MM.1S (cell line): ENCODE measurements at regions not wholly inside any gene's neighbourhood (a gene's known extent, or its start where the extent isn't known, plus 50 kb on each side); places are given as distances from the start of the nearest gene placed in this dataset.

Experiments used
- DNase-seq: peaks from one replicate; pipeline ENCODE4 v3.0.0-alpha.2; 2015
- H2AFZ ChIP-seq: fragments of 300-600 bp; sonication (generic); 2 replicates; pipeline ENCODE4 v1.6.0; 2016; ENCODE audit warnings: antibody characterized with exemption, low read length
- H3F3A ChIP-seq: fragments of 300-600 bp; sonication (generic); 2 replicates; pipeline ENCODE4 v1.6.1; 2016; ENCODE audit warnings: mild to moderate bottlenecking, antibody characterized with exemption, low read length, moderate library complexity, mixed read lengths; ENCODE audit not compliant: insufficient read depth
- H3K27ac ChIP-seq: fragments of 300-600 bp; sonication (generic); 2 replicates; pipeline ENCODE4 v1.5.1; 2016; ENCODE audit warnings: mild to moderate bottlenecking, low read length
- H3K27me3 ChIP-seq: fragments of 300-600 bp; sonication (generic); replicated peaks from 2 replicates; pipeline ENCODE4 v1.6.0; 2016; ENCODE audit warnings: low read length; ENCODE audit not compliant: insufficient read depth
- H3K36me3 ChIP-seq: fragments of 300-600 bp; sonication (generic); replicated peaks from 2 replicates; pipeline ENCODE4 v1.6.1; 2016; ENCODE audit warnings: mild to moderate bottlenecking, low read length, mixed read lengths; ENCODE audit not compliant: insufficient read depth
- H3K4me1 ChIP-seq: fragments of 300-600 bp; sonication (generic); 2 replicates; pipeline ENCODE4 v1.6.1; 2016; ENCODE audit warnings: low read length, mixed read lengths
- H3K4me2 ChIP-seq: fragments of 300-600 bp; sonication (generic); 2 replicates; pipeline ENCODE4 v1.6.0; 2016; ENCODE audit warnings: low read depth, low read length
- H3K4me3 ChIP-seq: fragments of 300-600 bp; sonication (generic); 2 replicates; pipeline ENCODE4 v1.5.1; 2016; ENCODE audit warnings: low read length, mixed read lengths
- H3K79me2 ChIP-seq: fragments of 300-600 bp; sonication (generic); 2 replicates; pipeline ENCODE4 v1.6.1; 2016; ENCODE audit warnings: mixed run types, low read length, mixed read lengths
- H3K9ac ChIP-seq: fragments of 300-600 bp; sonication (generic); 2 replicates; pipeline ENCODE4 v1.6.1; 2016; ENCODE audit warnings: low read length, mixed read lengths
- H3K9me2 ChIP-seq: fragments of 300-600 bp; sonication (generic); replicated peaks from 2 replicates; pipeline ENCODE4 v1.6.1; 2016; ENCODE audit warnings: mild to moderate bottlenecking, low read length, mixed read lengths; ENCODE audit not compliant: insufficient read depth
- H3K9me3 ChIP-seq: fragments of 300-600 bp; sonication (generic); replicated peaks from 2 replicates; pipeline ENCODE4 v1.6.1; 2016; ENCODE audit warnings: mild to moderate bottlenecking, low read length, mixed read lengths; ENCODE audit not compliant: insufficient read depth
- H4K20me1 ChIP-seq: fragments of 300-600 bp; sonication (generic); 2 replicates; pipeline ENCODE4 v1.6.1; 2016; ENCODE audit warnings: mild to moderate bottlenecking, low read length, moderate library complexity, mixed read lengths; ENCODE audit not compliant: insufficient read depth
- EZH2 ChIP-seq: fragments of 300-600 bp; sonication (generic); optimal IDR thresholded peaks from 2 replicates; pipeline ENCODE3; 2017; ENCODE audit warnings: low read depth, mild to moderate bottlenecking, antibody characterized with exemption, low read length, mixed read lengths
- EZH2phosphoT487 ChIP-seq: fragments of 300-600 bp; sonication (generic); IDR thresholded peaks from 2 replicates; pipeline ENCODE4 v1.6.1; 2018; ENCODE audit warnings: antibody characterized with exemption, low read length
- TF ChIP-seq, protein P1 (sequence below): fragments of 300-600 bp; sonication (generic); IDR thresholded peaks from 2 replicates; pipeline ENCODE4 v1.5.1; 2016; ENCODE audit warnings: antibody characterized with exemption, low read length, mixed read lengths

DNA sequence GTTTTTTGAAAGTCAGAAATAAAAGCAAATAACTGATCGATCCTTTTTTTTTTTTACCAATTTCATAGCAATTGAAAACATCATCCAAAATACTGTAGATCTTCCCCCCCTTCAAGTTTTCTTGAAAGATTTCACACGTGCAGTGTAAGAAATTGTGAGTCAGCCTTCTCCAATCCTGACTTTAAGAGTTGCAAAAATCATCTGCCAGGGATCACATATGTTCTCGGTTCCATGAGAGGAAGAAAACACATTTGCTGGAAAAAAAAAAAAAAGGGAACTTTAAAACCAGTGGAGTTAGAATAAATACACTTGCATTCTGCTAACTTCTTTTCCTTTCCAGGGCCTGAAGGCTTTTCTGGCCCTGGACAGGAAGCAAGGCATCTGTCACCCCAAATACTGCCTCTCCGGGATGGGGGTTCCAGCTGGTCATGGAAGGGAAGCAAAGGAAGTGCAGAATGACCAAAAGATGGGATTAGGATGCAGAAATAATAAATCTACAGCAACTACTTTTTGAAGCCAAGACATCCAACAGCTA, 198.4 kb upstream of the KIAA1217 start:
- Histone ChIP-seq H3K79me2 (no peaks in the 10 kb centered on the region), H3F3A (no peaks in the 10 kb centered on the region), H2AFZ (no peak overlapping the region), H4K20me1 (no peaks in the 10 kb centered on the region), H3K4me3 (no peak overlapping the region), H3K36me3 (no peaks in the 10 kb centered on the region), H3K4me1 (no peaks in the 10 kb centered on the region), H3K27me3 (no peaks in the 10 kb centered on the region), H3K4me2 (no peak overlapping the region), H3K9me2 (no peaks in the 10 kb centered on the region), H3K9ac (no peak overlapping the region), H3K9me3 (no peaks in the 10 kb centered on the region), H3K27ac (no peak overlapping the region)
- no peak for DNase-seq
- TF ChIP-seq EZH2 (no peak), EZH2phosphoT487 (no peak)
- TF ChIP-seq, protein P1, sequence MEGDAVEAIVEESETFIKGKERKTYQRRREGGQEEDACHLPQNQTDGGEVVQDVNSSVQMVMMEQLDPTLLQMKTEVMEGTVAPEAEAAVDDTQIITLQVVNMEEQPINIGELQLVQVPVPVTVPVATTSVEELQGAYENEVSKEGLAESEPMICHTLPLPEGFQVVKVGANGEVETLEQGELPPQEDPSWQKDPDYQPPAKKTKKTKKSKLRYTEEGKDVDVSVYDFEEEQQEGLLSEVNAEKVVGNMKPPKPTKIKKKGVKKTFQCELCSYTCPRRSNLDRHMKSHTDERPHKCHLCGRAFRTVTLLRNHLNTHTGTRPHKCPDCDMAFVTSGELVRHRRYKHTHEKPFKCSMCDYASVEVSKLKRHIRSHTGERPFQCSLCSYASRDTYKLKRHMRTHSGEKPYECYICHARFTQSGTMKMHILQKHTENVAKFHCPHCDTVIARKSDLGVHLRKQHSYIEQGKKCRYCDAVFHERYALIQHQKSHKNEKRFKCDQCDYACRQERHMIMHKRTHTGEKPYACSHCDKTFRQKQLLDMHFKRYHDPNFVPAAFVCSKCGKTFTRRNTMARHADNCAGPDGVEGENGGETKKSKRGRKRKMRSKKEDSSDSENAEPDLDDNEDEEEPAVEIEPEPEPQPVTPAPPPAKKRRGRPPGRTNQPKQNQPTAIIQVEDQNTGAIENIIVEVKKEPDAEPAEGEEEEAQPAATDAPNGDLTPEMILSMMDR: no peak

DNA sequence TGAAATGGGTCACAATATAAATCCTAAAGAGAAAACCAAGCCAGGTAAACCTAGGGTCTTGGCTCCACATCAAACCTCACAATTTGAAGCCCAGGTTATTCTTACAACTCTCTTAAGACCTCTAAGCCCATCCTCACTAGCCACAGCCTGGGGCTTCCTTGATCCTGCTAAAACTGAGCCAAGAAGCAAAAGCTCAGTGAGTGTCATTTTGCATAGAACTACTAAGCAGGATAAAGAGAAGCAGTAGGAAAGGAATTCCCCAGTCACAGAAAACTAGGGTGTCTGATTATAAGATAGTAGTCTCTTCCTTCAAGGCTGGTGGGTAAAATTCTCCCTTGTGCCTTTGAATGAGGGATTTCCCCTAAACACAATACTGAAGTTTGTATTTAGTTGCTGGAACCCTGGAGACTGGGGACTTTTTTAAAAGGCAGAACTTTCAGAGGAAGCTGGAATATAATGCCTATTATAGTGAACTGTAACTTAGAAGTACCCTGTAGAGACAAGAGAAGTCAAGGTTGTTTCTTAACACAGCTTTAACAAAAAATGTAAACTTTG, 196.6 kb upstream of the KIAA1217 start:
- Histone ChIP-seq H3K9me3 (no peaks in the 10 kb centered on the region), H3K4me2 (no peak overlapping the region), H3K27ac (no peak overlapping the region), H4K20me1 (no peaks in the 10 kb centered on the region), H3K36me3 (no peaks in the 10 kb centered on the region), H3K4me1 (no peaks in the 10 kb centered on the region), H3K9ac (no peak overlapping the region), H3K9me2 (no peaks in the 10 kb centered on the region), H2AFZ (no peak overlapping the region), H3K79me2 (no peaks in the 10 kb centered on the region), H3K4me3 (no peak overlapping the region), H3F3A (no peaks in the 10 kb centered on the region), H3K27me3 (no peaks in the 10 kb centered on the region)
- no peak for DNase-seq
- TF ChIP-seq, protein P1: no peak
- TF ChIP-seq EZH2phosphoT487 (no peak), EZH2 (no peak)

DNA sequence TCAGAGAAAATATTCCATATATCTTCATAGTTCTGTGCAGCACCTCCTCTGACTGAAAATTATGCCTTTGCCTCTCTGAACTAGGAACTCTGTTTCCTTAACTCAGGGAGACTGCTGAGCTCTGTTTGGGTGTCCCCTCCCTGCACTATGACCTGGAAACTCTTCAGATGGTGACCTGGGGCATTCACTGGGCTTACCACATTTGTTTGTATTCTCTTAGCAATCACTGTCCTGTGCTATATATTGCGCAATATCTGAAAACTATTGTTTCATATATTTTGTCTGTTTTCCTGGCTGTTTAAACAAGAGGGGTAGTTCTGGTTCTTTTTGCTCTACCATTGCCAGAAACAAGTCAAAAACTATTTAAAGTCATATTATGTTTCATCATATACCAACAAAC, 181.8 kb upstream of the KIAA1217 start:
- Histone ChIP-seq H3K9me3 (no peaks in the 10 kb centered on the region), H3K4me1 (no peaks in the 10 kb centered on the region), H3K27me3 (no peaks in the 10 kb centered on the region), H2AFZ (no peak overlapping the region), H3K9ac (no peak overlapping the region), H3K9me2 (no peaks in the 10 kb centered on the region), H3K79me2 (no peaks in the 10 kb centered on the region), H3K27ac (no peak overlapping the region), H3K4me3 (no peak overlapping the region), H4K20me1 (no peaks in the 10 kb centered on the region), H3K4me2 (no peak overlapping the region), H3K36me3 (no peaks in the 10 kb centered on the region), H3F3A (no peaks in the 10 kb centered on the region)
- DNase-seq: no peak
- no peak for TF ChIP-seq EZH2
- no peak for TF ChIP-seq EZH2phosphoT487
- TF ChIP-seq, protein P1: no peak
